CD4-positive, alpha-beta T cell treated with Interleukin-4 for 1 hour (primary cell): ENCODE measurements at regions not wholly inside any gene's neighbourhood (a gene's known extent, or its start where the extent isn't known, plus 50 kb on each side); places are given as distances from the start of the nearest gene placed in this dataset.

Experiments
- DNase-seq, 2 donors: peaks; one replicate each; pipeline ENCODE4 v3.0.0-alpha.2; 2020 to 2022

- DNase-seq = no peak
Observed at GRCh38 chr11:88404391-88404790, 66.9 kb upstream of the CTSC start.

- DNase-seq = no peak
Observed at GRCh38 chr11:88402784-88403183, 65.2 kb upstream of the CTSC start.

GRCh38 chr11:88402192-88402715 lies 64.7 kb upstream of the CTSC start:
- no peak for DNase-seq

- DNase-seq = no peak
Observed at GRCh38 chr11:88398791-88399570, 61.4 kb upstream of the CTSC start.

- DNase-seq = no peak
Observed at GRCh38 chr11:88398372-88398771, 60.8 kb upstream of the CTSC start.

- no peak for DNase-seq
Observed at GRCh38 chr11:88390254-88390653, 52.7 kb upstream of the CTSC start.

GRCh38 chr11:88387957-88388356 lies 50.4 kb upstream of the CTSC start:
- DNase-seq = no peak
